Right lobe of liver (tissue), 6 donors: ENCODE measurements at regions not wholly inside any gene's neighbourhood (a gene's known extent, or its start where the extent isn't known, plus 50 kb on each side); places are given as distances from the start of the nearest gene placed in this dataset.

Experiments
- ATAC-seq, 4 donors: fragments of 200-7000 bp; cut with Tn5 transposase; one replicate each; pipeline ENCODE4 v1.9.1; 2020; ENCODE audit warnings: mild to moderate bottlenecking in 4 of 4, moderate library complexity in 4 of 4
- DNase-seq, 3 donors: peaks; one replicate each; pipeline ENCODE4 v3.0.0-alpha.2; 2020
- H3K27ac ChIP-seq, 3 donors: fragments of 200-600 bp; one replicate each; pipeline ENCODE4 v1.8.0; 2022
- H3K27me3 ChIP-seq, 2 donors: fragments of 200-600 bp; one replicate each; pipeline ENCODE4 v1.8.0; 2022
- H3K36me3 ChIP-seq, 4 donors: fragments of 200-600 bp; sonication (generic) in 1 of 4; one replicate each; pipeline versions ENCODE4 v1.5.1 to v1.8.0; 2017 to 2022; ENCODE audit warnings: control low read depth in 1 of 4
- H3K4me1 ChIP-seq, 4 donors: fragments of 200-600 bp; sonication (generic) in 1 of 4; one replicate each; pipeline versions ENCODE4 v1.5.1 to v1.8.0; 2017 to 2022; ENCODE audit warnings: control low read depth in 1 of 4
- H3K4me3 ChIP-seq, 3 donors: fragments of 200-600 bp; one replicate each; pipeline ENCODE4 v1.8.0; 2022
- H3K9me3 ChIP-seq, 4 donors: fragments of 200-600 bp; sonication (generic) in 1 of 4; one replicate each; pipeline versions ENCODE4 v1.5.1 to v1.8.0; 2017 to 2022; ENCODE audit warnings: control low read depth in 1 of 4
- POLR2A ChIP-seq: fragments of 450-650 bp; IDR thresholded peaks from one replicate; pipeline ENCODE4 v1.6.1; 2017; ENCODE audit warnings: antibody characterized with exemption, mild to moderate bottlenecking
- WGBS: methylation state at CpG from one replicate; pipeline ENCODE4 v1.1.6; 2018; ENCODE audit warnings: low coverage, low lambda C conversion rate; ENCODE audit not compliant: insufficient coverage; ENCODE audit errors: missing lambda C conversion rate; 5-methylcytosine and 5-hydroxymethylcytosine counted together
- intact Hi-C, 2 donors: fragments of 100-400 bp; cut with DNase I; formaldehyde crosslinking; loops; one replicate each; pipeline versions ENCODE4 v1.11.2 to v1.14.1; 2022
- TF ChIP-seq, protein P1 (sequence below), 4 donors: fragments of 200-600 bp in 3 of 4; fragments of 450-650 bp in 1 of 4; IDR thresholded peaks; one replicate each; pipeline versions ENCODE4 v1.5.1 to v1.8.0; 2016 to 2022; ENCODE audit warnings: antibody characterized with exemption in 4 of 4, mild to moderate bottlenecking in 2 of 4
- donor health status: DM: no; HTN: yes; CAD: no.
- donor health status: DM: no; HTN: no; CAD: no.
- donor health status: DM: no; HTN: no; CAD: no.
- donor health status: DM: no; HTN: yes; CAD: no.
- donor health status: DM: no; HTN: yes; CAD: no.

DNA sequence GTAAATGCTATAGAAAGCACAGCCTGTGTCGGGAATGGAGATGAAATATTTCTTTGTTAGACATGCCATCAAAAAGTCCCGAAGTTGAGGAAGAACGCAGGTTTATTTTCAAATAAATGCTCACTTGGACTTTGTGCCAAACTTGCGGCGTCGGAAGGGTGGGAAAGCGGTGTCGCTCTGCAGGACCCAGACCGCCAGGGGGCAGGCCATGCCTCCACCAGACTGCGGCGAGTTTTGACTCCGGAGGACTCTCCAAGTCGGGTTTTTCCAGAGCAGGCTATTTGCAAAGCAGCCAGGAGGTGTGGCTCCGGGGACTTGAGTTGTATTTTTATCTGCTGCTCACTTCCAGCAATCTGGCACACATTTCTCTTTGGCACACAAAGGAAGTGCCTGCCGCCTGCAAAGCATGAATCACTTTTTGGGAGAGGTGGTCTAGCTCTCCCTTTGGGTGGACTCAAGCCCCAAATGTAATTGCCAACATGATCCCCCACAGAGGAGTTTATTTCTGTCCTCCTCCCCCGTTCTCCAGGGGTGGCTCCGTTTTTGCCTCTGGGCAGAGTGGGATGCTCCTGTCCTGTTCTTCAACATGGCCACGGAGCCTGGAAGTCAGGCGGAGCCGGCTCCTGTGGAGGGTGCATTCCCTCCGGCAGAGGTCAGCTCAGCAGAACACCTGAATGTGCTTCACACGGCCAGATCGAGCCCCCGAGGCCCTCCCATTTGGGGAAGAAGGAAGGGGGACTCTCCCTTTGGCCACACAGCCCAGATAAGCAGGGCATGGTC, 82.3 kb upstream of the GPR26 start:
- WGBS = 26% methylated on average over 15 of the region's 24 CpGs
- peak; percentile 67 to 77 (median 70) for DNase-seq
- Histone ChIP-seq H3K36me3 (no peaks in the 10 kb centered on the region), H3K9me3 (no peaks in the 10 kb centered on the region), H3K4me3 (no peak overlapping the region), H3K27me3 (peaks cover 0 to 15% of the 10 kb centered on the region in 2 donors), H3K4me1 (no peaks in the 10 kb centered on the region), H3K27ac (no peak overlapping the region)
- intact Hi-C loops = loop anchor here (5.0 kb wide), 1 partner anchor 383 kb away; no protein-coding TSS in a partner anchor
- ATAC-seq = peak; percentile 67 to 89 (median 80)
- no peak for TF ChIP-seq POLR2A
- TF ChIP-seq, protein P1, sequence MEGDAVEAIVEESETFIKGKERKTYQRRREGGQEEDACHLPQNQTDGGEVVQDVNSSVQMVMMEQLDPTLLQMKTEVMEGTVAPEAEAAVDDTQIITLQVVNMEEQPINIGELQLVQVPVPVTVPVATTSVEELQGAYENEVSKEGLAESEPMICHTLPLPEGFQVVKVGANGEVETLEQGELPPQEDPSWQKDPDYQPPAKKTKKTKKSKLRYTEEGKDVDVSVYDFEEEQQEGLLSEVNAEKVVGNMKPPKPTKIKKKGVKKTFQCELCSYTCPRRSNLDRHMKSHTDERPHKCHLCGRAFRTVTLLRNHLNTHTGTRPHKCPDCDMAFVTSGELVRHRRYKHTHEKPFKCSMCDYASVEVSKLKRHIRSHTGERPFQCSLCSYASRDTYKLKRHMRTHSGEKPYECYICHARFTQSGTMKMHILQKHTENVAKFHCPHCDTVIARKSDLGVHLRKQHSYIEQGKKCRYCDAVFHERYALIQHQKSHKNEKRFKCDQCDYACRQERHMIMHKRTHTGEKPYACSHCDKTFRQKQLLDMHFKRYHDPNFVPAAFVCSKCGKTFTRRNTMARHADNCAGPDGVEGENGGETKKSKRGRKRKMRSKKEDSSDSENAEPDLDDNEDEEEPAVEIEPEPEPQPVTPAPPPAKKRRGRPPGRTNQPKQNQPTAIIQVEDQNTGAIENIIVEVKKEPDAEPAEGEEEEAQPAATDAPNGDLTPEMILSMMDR (IDR thresholded peaks at IDR 0.05) = peak; percentile 49 to 84 (median 73)

DNA sequence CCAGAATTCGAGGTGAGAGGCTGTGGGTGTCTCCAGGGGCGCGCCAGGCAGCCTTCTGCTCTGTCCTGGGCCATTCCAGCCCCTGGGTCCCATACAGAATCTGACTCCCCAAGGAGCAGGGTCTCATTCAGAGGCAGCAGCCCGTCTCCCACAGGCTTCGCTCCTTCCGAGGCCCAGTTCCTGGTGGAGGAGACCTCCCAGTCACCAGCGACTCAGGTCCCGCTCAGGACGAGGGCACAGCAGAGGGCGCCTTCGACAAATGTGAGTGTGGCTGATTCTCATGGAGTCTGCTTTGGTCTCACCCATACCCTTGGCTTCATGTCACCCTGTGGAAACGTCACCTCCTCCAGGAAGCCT, 81.8 kb upstream of the GPR26 start:
- no peak overlapping the region for H3K4me3 ChIP-seq
- TF ChIP-seq POLR2A = no peak
- TF ChIP-seq, protein P1 (IDR thresholded peaks at IDR 0.05) = no peak
- H3K27me3 ChIP-seq = peaks cover 0 to 15% of the 10 kb centered on the region in 2 donors
- intact Hi-C loops = loop anchor here (5.0 kb wide), 1 partner anchor 383 kb away; no protein-coding TSS in a partner anchor
- H3K4me1 ChIP-seq = no peaks in the 10 kb centered on the region
- ATAC-seq (no peak), DNase-seq (no peak)
- WGBS = 50% methylated on average over 1 of the region's 12 CpGs
- H3K27ac ChIP-seq = no peak overlapping the region
- no peaks in the 10 kb centered on the region for H3K36me3 ChIP-seq
- H3K9me3 ChIP-seq = no peaks in the 10 kb centered on the region

DNA sequence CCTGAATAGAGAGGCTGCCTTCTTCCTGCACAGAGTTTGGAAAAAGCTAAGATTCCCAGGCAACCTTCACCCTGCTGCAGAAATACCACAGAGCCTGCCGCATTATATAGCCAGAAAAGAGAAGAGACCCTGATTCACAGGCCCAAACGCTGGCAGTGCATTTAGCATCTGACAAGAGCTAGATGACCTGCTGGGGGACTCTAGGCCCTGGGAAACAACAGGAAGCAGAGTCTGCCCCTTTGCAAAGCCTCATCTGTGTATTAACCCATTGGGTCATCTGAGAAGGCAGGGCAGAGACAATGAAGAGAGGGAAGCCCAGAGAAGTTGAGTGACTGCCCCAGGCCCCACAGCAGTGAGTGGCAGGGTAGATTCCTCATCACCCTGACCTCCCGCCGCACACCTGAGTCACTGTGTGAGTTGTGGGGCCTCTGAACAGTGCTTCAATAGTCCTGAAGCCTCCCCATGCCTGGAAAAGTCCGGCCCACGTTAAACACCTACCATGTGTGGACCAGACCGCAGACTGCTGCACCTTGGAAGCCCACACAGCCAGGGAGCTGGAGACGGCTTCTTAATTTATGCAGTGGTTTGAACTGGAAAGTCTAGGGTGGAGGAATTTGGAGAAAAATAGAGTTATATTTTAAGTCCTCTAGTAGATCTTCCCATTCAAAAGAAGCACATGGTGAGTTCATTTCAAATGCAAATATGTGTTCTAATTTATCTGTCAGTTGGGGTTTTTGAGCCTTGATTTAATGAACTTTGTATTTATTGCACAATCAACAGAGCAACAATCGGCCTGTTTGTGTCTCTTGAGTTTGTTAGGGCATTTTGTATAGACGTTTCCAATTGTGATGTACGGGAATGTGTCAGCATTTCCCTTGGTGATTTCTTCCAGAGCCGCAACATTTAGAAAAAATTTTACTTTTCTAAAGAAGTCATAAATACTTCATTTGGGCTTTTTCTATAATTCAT, 80.4 kb upstream of the GPR26 start:
- no peaks in the 10 kb centered on the region for H3K4me1 ChIP-seq
- TF ChIP-seq POLR2A = no peak
- TF ChIP-seq, protein P1 (IDR thresholded peaks at IDR 0.05) = no peak
- no peak overlapping the region for H3K27ac ChIP-seq
- DNase-seq = no peak
- WGBS = 61% methylated on average over 8 of the region's 12 CpGs
- ATAC-seq = no peak
- H3K36me3 ChIP-seq = no peaks in the 10 kb centered on the region
- no peak overlapping the region for H3K4me3 ChIP-seq
- intact Hi-C loops = no loop called here
- peaks cover 0 to 15% of the 10 kb centered on the region in 2 donors for H3K27me3 ChIP-seq
- H3K9me3 ChIP-seq = no peaks in the 10 kb centered on the region

DNA sequence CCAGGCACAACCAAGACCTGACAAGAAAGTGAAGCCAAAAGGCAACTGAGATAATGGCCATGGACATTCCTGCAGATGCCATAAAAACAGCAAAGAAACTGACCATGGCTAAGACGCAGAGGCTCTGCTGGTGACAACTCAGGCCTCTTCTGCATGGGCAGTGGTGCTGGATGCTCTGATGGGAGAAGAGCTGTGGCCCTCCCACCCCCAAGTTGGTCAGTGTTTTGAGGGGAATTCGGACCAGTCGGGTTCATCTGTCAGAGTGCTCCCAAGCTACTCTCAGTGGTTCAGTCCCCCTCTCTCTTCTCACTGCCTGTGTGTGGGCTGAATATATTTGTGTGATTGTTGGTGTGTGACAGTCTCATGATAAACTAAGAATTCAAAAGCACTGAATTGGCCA, 79.0 kb upstream of the GPR26 start:
- no peaks in the 10 kb centered on the region for H3K36me3 ChIP-seq
- H3K4me1 ChIP-seq = no peaks in the 10 kb centered on the region
- H3K27ac ChIP-seq = no peak overlapping the region
- intact Hi-C loops = no loop called here
- H3K9me3 ChIP-seq = peaks cover 0 to under 1% (median 0%) of the 10 kb centered on the region in 4 donors
- peaks cover 0 to 15% of the 10 kb centered on the region in 2 donors for H3K27me3 ChIP-seq
- no peak for TF ChIP-seq POLR2A
- TF ChIP-seq, protein P1 (IDR thresholded peaks at IDR 0.05) = no peak
- no peak for DNase-seq
- no peak for ATAC-seq
- 40% methylated on average over 1 of the region's 3 CpGs for WGBS
- H3K4me3 ChIP-seq = no peak overlapping the region
